ENCODE measurements at regions not wholly inside any gene's neighbourhood (a gene's known extent, or its start where the extent isn't known, plus 50 kb on each side); places are given as distances from the start of the nearest gene placed in this dataset.

- no peak for TF ChIP-seq CHD7 (IDR thresholded peaks at IDR 0.05; ENCODE audit: low read depth, low read length)
- TF ChIP-seq ZNF785 (CRISPR knock-in tag; IDR thresholded peaks at IDR 0.05) = no peak
- TF ChIP-seq CREB3 (tag; conservative IDR thresholded peaks at IDR 0.05; ENCODE audit: low read depth) = no peak
- TF ChIP-seq FOXP4 (CRISPR knock-in tag; IDR thresholded peaks at IDR 0.05; ENCODE audit: borderline replicate concordance) = no peak
- no peak for TF ChIP-seq TAF1 (IDR thresholded peaks at IDR 0.05; ENCODE audit: control insufficient read depth, extremely low read depth, insufficient read depth, low read length, severe bottlenecking)
- no peak for TF ChIP-seq FOXJ3 (CRISPR knock-in tag; IDR thresholded peaks at IDR 0.05)
- no peak for TF ChIP-seq EP400 (IDR thresholded peaks at IDR 0.05)
- no peak for TF ChIP-seq PCBP2 (IDR thresholded peaks at IDR 0.05; ENCODE audit: low read depth, low read length, poor library complexity, severe bottlenecking)
These were observed 216.1 kb upstream of the FSIP2 start (continued) for GRCh38 chr2:185522472-185522871.
